ENCODE measurements at regions not wholly inside any gene's neighbourhood (a gene's known extent, or its start where the extent isn't known, plus 50 kb on each side); places are given as distances from the start of the nearest gene placed in this dataset.

DNA sequence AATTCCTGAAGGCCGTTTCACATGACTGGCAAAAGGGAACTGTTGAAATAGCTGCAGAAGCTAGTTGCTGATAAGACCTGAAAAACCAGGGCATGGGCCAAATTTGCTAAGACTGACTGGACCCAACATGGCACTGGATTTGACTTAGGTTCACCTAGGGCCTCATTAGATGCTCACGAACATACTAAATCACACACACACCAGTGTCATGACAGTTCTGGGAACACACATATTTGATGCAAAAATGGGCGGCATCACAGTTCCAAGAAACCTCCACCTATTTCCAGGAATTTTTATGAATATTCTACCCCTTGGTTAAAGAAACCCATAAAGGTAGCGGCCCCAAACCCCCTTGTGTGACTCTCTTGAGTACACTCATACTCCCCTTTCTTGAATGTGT lies 99.6 kb upstream of the OBI1 start:
- no peaks in the 10 kb centered on the region for H3K36me3 Mint-ChIP-seq
- H3K9me3 Mint-ChIP-seq (ENCODE audit: low read depth), result no peaks in the 10 kb centered on the region
- H3K27me3 Mint-ChIP-seq, result peaks cover 6% of the 10 kb centered on the region
- no peaks in the 10 kb centered on the region for H3K4me1 Mint-ChIP-seq (ENCODE audit: low read depth)
- no peak overlapping the region for H3K27ac Mint-ChIP-seq
- no peak overlapping the region for H3K4me3 Mint-ChIP-seq

DNA sequence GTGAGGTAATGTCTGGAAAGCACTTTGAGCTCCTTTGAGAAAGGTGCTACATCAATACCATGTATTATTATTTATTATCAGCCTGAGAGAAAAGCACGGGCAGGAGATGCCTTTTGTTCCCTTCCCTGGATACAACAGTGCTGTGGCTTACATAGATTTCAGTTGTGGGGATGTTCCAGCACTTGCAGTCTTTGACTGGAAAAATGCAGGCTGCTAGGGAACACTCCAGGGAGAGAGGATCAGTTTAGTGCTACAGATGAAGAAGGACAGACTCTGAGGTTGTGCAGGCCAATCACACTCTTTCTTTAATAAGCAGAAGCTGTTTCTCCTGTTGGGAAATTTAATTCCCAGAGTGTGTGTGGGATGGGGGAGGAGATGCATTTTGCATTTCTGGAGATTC lies 94.5 kb upstream of the OBI1 start:
- H3K4me1 Mint-ChIP-seq (ENCODE audit: low read depth), result no peaks in the 10 kb centered on the region
- H3K36me3 Mint-ChIP-seq, result no peaks in the 10 kb centered on the region
- H3K9me3 Mint-ChIP-seq (ENCODE audit: low read depth), result no peaks in the 10 kb centered on the region
- H3K4me3 Mint-ChIP-seq, result no peak overlapping the region
- peaks cover 9% of the 10 kb centered on the region for H3K27me3 Mint-ChIP-seq
- H3K27ac Mint-ChIP-seq, result no peak overlapping the region

DNA sequence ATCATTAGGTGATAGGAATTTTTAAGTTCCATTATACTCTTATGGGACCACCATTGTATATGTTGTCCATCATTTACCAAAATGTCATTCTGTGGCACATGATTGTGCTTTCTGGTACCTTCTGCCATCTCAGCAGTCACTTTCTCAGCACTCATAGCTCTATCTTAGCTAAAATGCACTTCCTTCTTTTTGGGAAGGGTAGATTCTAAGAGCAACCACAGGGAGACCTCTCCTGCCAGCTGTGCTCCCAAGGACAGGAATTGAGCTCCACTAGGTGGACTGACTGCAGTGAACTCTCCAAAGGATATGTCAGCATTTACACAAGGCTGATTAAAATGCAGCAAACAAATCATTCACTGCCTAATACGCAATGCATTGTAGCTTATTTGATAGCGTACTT lies 91.8 kb upstream of the OBI1 start:
- Mint-ChIP-seq H3K4me1 (ENCODE audit: low read depth) (no peaks in the 10 kb centered on the region), H3K4me3 (no peak overlapping the region), H3K27me3 (peaks cover 8% of the 10 kb centered on the region), H3K36me3 (no peaks in the 10 kb centered on the region), H3K27ac (no peak overlapping the region), H3K9me3 (ENCODE audit: low read depth) (no peaks in the 10 kb centered on the region)

GRCh38 chr13:78743973-78744372 lies 85.0 kb upstream of the OBI1 start:
- Mint-ChIP-seq H3K27me3 (peaks cover 8% of the 10 kb centered on the region), H3K9me3 (ENCODE audit: low read depth) (no peaks in the 10 kb centered on the region), H3K4me3 (no peak overlapping the region), H3K36me3 (no peaks in the 10 kb centered on the region), H3K4me1 (ENCODE audit: low read depth) (no peaks in the 10 kb centered on the region), H3K27ac (no peak overlapping the region)

DNA sequence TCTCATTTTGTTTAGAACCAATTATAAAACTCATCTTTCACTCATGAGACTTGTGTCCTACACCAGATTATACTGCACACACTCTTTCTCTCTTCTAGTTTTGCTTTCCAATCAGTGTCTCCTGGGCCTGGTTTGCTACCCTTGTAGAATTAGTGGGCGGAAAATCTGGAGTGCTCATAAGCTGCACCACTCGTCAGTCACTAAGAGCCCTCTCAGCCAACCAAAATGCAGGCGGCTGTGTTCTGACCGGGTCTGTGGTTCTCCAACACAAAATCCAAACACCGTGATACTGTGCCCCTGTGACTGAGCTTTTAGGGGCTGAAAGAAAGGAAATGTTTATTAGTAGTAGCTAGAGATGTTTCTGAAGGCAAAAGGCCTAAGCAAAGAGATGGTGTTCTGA lies 83.7 kb upstream of the OBI1 start:
- Mint-ChIP-seq H3K36me3 (no peaks in the 10 kb centered on the region), H3K4me3 (no peak overlapping the region), H3K9me3 (ENCODE audit: low read depth) (no peaks in the 10 kb centered on the region), H3K4me1 (ENCODE audit: low read depth) (no peaks in the 10 kb centered on the region), H3K27me3 (peaks cover 8% of the 10 kb centered on the region), H3K27ac (no peak overlapping the region)

DNA sequence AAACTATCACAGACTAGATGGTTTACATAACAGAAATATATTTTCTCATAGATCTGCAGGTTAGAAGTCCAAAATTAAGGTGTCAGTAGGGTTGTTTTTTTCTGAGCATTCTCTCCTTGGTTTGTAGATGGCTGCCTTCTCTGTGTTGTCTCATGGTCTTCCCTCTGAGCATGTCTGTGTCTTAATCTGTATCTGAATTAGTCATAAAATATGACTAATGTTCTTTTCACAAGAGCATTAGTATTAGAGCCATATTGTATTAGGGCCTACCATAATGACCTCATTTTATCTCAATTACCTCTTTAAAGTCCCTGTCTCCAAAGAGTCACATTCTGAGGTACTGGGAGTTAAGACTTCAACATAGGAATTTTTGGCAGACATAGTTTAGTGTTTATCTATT lies 77.2 kb upstream of the OBI1 start:
- Mint-ChIP-seq H3K36me3 (no peaks in the 10 kb centered on the region), H3K4me3 (no peak overlapping the region), H3K27me3 (peaks cover 6% of the 10 kb centered on the region), H3K27ac (no peak overlapping the region), H3K4me1 (ENCODE audit: low read depth) (no peaks in the 10 kb centered on the region), H3K9me3 (ENCODE audit: low read depth) (no peaks in the 10 kb centered on the region)

- peaks cover 14% of the 10 kb centered on the region for H3K27me3 Mint-ChIP-seq
- no peaks in the 10 kb centered on the region for H3K36me3 Mint-ChIP-seq
- H3K9me3 Mint-ChIP-seq (ENCODE audit: low read depth), result peaks cover 3% of the 10 kb centered on the region
- no peak overlapping the region for H3K4me3 Mint-ChIP-seq
- H3K4me1 Mint-ChIP-seq (ENCODE audit: low read depth), result no peaks in the 10 kb centered on the region
- no peak overlapping the region for H3K27ac Mint-ChIP-seq
Measured at GRCh38 chr13:78732445-78733017, 73.6 kb upstream of the OBI1 start.

DNA sequence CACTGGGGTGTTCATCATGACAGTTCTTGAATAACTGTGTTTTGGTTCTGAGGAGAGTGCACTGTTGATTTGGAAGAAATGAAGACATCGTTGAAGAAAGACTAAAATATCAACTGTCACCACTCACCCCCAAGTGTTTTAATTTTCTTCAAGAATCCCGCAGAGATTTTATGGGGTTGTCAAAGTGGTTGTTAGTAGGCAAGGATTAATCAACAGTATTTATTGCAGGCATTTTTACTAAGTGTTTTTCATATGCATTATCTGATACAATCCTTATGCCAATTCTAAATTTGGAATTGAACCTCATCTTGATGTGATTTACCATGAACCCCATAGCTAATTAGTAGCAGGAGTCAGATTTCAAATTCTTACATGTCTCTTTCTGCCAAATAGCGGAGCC lies 63.7 kb upstream of the OBI1 start:
- H3K36me3 Mint-ChIP-seq, result no peaks in the 10 kb centered on the region
- no peak overlapping the region for H3K27ac Mint-ChIP-seq
- no peaks in the 10 kb centered on the region for H3K4me1 Mint-ChIP-seq (ENCODE audit: low read depth)
- peaks cover 11% of the 10 kb centered on the region for H3K27me3 Mint-ChIP-seq
- H3K4me3 Mint-ChIP-seq, result no peak overlapping the region
- peaks cover under 1% of the 10 kb centered on the region for H3K9me3 Mint-ChIP-seq (ENCODE audit: low read depth)

- no peak overlapping the region for H3K4me3 Mint-ChIP-seq
- no peaks in the 10 kb centered on the region for H3K36me3 Mint-ChIP-seq
- peaks cover 10% of the 10 kb centered on the region for H3K27me3 Mint-ChIP-seq
- H3K4me1 Mint-ChIP-seq (ENCODE audit: low read depth), result peaks cover 4% of the 10 kb centered on the region
- no peak overlapping the region for H3K27ac Mint-ChIP-seq
- no peaks in the 10 kb centered on the region for H3K9me3 Mint-ChIP-seq (ENCODE audit: low read depth)
Measured at GRCh38 chr13:78719367-78719766, 60.4 kb upstream of the OBI1 start.

DNA sequence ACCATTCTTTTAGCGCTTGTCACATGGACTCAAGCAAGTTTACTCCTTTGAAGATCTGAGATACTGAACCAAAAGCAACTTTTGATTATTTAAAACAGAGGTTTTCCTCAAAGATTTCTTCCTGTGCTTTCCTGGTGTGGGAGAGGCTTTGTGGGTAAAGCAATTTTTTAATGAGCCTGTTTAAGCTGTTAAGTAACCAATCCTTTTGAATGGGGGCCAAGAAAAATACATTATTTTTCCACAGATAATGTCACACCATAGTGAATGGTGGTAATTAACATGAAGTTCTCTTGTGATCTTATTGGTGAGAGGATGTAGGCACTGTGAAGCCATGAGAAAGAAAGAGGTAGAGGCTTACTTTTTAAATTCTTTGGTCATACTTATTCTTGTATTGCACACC lies 55.8 kb upstream of the OBI1 start:
- Mint-ChIP-seq H3K27me3 (peaks cover 5% of the 10 kb centered on the region), H3K9me3 (ENCODE audit: low read depth) (no peaks in the 10 kb centered on the region), H3K27ac (no peak overlapping the region), H3K4me3 (no peak overlapping the region), H3K36me3 (no peaks in the 10 kb centered on the region), H3K4me1 (ENCODE audit: low read depth) (peaks cover 4% of the 10 kb centered on the region)

DNA sequence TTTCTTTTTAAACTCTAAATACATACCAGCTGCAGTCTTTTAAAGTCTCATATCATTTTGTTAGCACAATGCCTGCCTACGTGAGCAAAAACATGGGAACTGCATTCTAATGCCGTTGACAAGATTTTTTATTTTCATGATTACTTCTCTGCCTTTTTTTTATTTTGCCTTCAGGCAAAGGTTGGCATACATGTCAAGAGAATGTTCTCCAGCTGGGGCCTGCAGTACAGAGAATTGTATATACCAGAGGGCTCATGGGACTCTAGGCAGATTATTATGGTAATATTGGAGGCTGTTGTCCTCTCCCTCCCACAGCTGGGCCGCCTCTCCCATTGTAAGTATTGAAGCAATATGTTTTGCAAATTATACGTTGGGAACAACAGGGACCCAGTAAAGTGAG lies 53.9 kb upstream of the OBI1 start:
- no peaks in the 10 kb centered on the region for H3K9me3 Mint-ChIP-seq (ENCODE audit: low read depth)
- H3K4me3 Mint-ChIP-seq, result no peak overlapping the region
- peaks cover 6% of the 10 kb centered on the region for H3K27me3 Mint-ChIP-seq
- H3K4me1 Mint-ChIP-seq (ENCODE audit: low read depth), result peaks cover 4% of the 10 kb centered on the region
- H3K36me3 Mint-ChIP-seq, result no peaks in the 10 kb centered on the region
- no peak overlapping the region for H3K27ac Mint-ChIP-seq

DNA sequence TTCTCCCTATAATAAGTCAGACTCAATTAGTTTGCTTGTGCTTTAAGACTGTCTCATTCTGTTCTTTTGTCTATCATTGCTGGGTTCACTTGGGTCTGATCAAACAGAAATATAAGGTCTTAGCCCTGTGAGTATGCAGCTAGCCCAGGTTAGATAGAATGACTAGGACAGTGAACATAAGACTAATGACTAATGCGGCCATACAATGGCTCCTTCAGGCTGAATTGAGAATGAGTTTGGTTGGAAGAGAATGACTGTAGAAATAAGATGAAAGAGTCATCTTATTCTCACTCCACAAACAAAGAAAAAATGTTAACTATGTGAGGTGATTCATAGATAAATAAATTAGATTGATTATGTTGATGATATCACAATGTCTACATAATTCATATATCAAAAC lies 50.1 kb upstream of the OBI1 start:
- H3K27ac Mint-ChIP-seq, result no peak overlapping the region
- no peak overlapping the region for H3K4me3 Mint-ChIP-seq
- no peaks in the 10 kb centered on the region for H3K4me1 Mint-ChIP-seq (ENCODE audit: low read depth)
- no peaks in the 10 kb centered on the region for H3K9me3 Mint-ChIP-seq (ENCODE audit: low read depth)
- H3K36me3 Mint-ChIP-seq, result no peaks in the 10 kb centered on the region
- H3K27me3 Mint-ChIP-seq, result peaks cover 9% of the 10 kb centered on the region
